ENCODE measurements at regions not wholly inside any gene's neighbourhood (a gene's known extent, or its start where the extent isn't known, plus 50 kb on each side); places are given as distances from the start of the nearest gene placed in this dataset.

DNA sequence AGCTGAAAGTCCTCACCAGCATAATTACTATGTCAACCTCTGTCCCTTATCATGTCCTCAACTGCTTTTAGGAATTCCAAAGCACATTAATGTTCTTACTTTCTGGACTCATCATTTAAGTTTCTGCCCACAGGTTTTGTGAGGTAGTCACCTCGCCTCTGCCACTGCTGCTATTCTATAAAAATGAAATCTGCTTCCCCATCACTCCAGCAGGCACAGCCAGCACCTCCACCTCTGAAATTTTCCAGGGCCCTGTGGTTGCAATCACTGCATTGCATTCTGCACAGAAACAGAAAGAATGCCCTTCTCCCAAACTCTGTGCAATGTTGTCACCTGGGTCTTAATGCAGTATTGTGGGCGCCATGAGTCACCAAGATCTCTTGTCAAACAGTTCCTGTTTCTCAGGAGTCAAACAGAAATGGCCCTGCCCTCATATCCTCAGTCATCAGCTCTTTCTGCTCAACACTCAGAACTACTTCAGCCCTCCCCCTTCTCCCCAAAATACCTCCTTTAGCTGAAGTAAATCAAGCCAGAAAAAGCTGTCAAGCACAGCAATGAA, 529.2 kb upstream of the NBEA start:
- H3K27me3 ChIP-seq (ENCODE audit: insufficient read depth, low read length, poor library complexity, severe bottlenecking) = no peaks in the 10 kb centered on the region
- no peaks in the 10 kb centered on the region for H3K9me3 ChIP-seq (ENCODE audit: insufficient read depth, low read depth, low read length)
- no peaks in the 10 kb centered on the region for H3K9me2 ChIP-seq (replicated peaks; ENCODE audit: low read depth, low read length)
- no peaks in the 10 kb centered on the region for H4K20me1 ChIP-seq (ENCODE audit: insufficient read depth, low read length, poor library complexity, severe bottlenecking)
- H3F3A ChIP-seq (ENCODE audit: low read depth) = no peaks in the 10 kb centered on the region
- no peaks in the 10 kb centered on the region for H3K4me1 ChIP-seq (ENCODE audit: insufficient read depth, low read length, poor library complexity, severe bottlenecking)
- no peaks in the 10 kb centered on the region for H3K79me2 ChIP-seq (ENCODE audit: insufficient read depth, low read length)
- H2AFZ ChIP-seq (ENCODE audit: low read length) = no peak overlapping the region
- no peak overlapping the region for H3K4me2 ChIP-seq (ENCODE audit: low read depth, low read length, poor library complexity, severe bottlenecking)
- no peak overlapping the region for H3K4me3 ChIP-seq (ENCODE audit: low read length, poor library complexity, severe bottlenecking)
- H3K9ac ChIP-seq (ENCODE audit: low read depth, low read length, poor library complexity, severe bottlenecking) = no peak overlapping the region
- TF ChIP-seq, protein P1, sequence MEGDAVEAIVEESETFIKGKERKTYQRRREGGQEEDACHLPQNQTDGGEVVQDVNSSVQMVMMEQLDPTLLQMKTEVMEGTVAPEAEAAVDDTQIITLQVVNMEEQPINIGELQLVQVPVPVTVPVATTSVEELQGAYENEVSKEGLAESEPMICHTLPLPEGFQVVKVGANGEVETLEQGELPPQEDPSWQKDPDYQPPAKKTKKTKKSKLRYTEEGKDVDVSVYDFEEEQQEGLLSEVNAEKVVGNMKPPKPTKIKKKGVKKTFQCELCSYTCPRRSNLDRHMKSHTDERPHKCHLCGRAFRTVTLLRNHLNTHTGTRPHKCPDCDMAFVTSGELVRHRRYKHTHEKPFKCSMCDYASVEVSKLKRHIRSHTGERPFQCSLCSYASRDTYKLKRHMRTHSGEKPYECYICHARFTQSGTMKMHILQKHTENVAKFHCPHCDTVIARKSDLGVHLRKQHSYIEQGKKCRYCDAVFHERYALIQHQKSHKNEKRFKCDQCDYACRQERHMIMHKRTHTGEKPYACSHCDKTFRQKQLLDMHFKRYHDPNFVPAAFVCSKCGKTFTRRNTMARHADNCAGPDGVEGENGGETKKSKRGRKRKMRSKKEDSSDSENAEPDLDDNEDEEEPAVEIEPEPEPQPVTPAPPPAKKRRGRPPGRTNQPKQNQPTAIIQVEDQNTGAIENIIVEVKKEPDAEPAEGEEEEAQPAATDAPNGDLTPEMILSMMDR (conservative IDR thresholded peaks at IDR 0.05; ENCODE audit: low read length) = no peak
- TF ChIP-seq EZH2phosphoT487 (IDR thresholded peaks at IDR 0.05; ENCODE audit: borderline replicate concordance) = no peak
- no peaks in the 10 kb centered on the region for H3K36me3 ChIP-seq (ENCODE audit: insufficient read depth, low read length)

DNA sequence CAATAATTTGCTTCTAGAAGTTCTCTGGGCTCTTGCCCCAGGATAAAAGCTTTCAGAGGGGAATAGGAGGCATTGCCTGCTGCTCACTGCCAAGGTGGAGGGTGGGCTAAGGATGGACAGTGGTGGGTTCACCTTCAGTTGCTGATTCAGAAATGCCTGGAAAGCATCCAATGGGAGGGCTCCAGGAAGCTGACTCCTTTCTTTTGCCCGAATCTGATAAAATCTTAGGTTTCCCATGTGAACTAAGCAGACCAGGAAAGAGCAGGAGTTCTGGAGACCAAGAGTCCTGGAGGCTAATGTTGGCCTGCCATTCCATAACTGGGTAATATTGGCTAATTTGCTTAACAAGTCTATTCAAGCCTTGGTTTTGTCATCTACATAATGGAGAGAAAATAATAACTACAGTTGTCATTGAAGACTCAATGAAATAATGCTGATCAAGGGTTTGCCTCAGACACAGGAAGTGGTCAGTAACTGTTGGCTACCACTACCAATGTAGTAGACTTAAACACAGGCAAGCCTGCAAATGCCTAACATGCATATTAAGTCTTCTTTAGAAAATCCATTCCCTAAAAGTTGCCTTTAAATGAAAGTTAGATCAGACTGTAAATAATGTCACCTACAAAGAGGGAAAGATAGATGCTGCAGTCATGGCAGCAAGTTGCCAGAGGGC, 528.4 kb upstream of the NBEA start:
- no peak for TF ChIP-seq EZH2phosphoT487 (IDR thresholded peaks at IDR 0.05; ENCODE audit: borderline replicate concordance)
- TF ChIP-seq, protein P1 (conservative IDR thresholded peaks at IDR 0.05; ENCODE audit: low read length) = no peak
- no peaks in the 10 kb centered on the region for H3K4me1 ChIP-seq (ENCODE audit: insufficient read depth, low read length, poor library complexity, severe bottlenecking)
- H3K4me2 ChIP-seq (ENCODE audit: low read depth, low read length, poor library complexity, severe bottlenecking) = no peak overlapping the region
- no peaks in the 10 kb centered on the region for H4K20me1 ChIP-seq (ENCODE audit: insufficient read depth, low read length, poor library complexity, severe bottlenecking)
- H3K9me3 ChIP-seq (ENCODE audit: insufficient read depth, low read depth, low read length) = no peaks in the 10 kb centered on the region
- H3K4me3 ChIP-seq (ENCODE audit: low read length, poor library complexity, severe bottlenecking) = no peak overlapping the region
- H3K9ac ChIP-seq (ENCODE audit: low read depth, low read length, poor library complexity, severe bottlenecking) = no peak overlapping the region
- no peak overlapping the region for H2AFZ ChIP-seq (ENCODE audit: low read length)
- no peaks in the 10 kb centered on the region for H3K27me3 ChIP-seq (ENCODE audit: insufficient read depth, low read length, poor library complexity, severe bottlenecking)
- H3K9me2 ChIP-seq (replicated peaks; ENCODE audit: low read depth, low read length) = no peaks in the 10 kb centered on the region
- H3F3A ChIP-seq (ENCODE audit: low read depth) = no peaks in the 10 kb centered on the region
- no peaks in the 10 kb centered on the region for H3K36me3 ChIP-seq (ENCODE audit: insufficient read depth, low read length)
- H3K79me2 ChIP-seq (ENCODE audit: insufficient read depth, low read length) = no peaks in the 10 kb centered on the region

DNA sequence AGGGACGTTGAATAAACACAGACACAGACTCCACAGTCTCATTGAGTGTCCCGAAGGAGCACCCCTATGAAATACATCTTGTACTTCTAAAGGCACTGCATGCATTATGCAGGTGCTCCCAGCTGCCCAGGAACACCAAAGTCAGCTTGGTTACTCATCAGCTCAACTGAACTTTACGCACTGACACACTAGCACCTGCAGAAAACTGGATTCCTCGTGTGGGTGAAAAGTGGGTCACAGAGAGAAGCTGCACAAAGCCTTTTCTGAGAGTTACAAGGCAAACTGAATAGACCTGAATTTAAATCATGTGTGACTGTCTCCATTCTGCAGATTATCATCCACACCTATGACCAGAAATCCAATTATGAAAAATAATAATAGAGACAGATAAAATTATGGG, 527.5 kb upstream of the NBEA start:
- Histone ChIP-seq H3K36me3 (ENCODE audit: insufficient read depth, low read length) (no peaks in the 10 kb centered on the region), H3F3A (ENCODE audit: low read depth) (no peaks in the 10 kb centered on the region), H3K9me2 (replicated peaks; ENCODE audit: low read depth, low read length) (no peaks in the 10 kb centered on the region), H3K9ac (ENCODE audit: low read depth, low read length, poor library complexity, severe bottlenecking) (no peak overlapping the region), H3K4me3 (ENCODE audit: low read length, poor library complexity, severe bottlenecking) (no peak overlapping the region), H3K27me3 (ENCODE audit: insufficient read depth, low read length, poor library complexity, severe bottlenecking) (no peaks in the 10 kb centered on the region), H3K79me2 (ENCODE audit: insufficient read depth, low read length) (no peaks in the 10 kb centered on the region), H2AFZ (ENCODE audit: low read length) (no peak overlapping the region), H3K9me3 (ENCODE audit: insufficient read depth, low read depth, low read length) (no peaks in the 10 kb centered on the region), H4K20me1 (ENCODE audit: insufficient read depth, low read length, poor library complexity, severe bottlenecking) (no peaks in the 10 kb centered on the region), H3K4me2 (ENCODE audit: low read depth, low read length, poor library complexity, severe bottlenecking) (no peak overlapping the region), H3K4me1 (ENCODE audit: insufficient read depth, low read length, poor library complexity, severe bottlenecking) (no peaks in the 10 kb centered on the region)
- TF ChIP-seq EZH2phosphoT487 (IDR thresholded peaks at IDR 0.05; ENCODE audit: borderline replicate concordance) = no peak
- TF ChIP-seq, protein P1 (conservative IDR thresholded peaks at IDR 0.05; ENCODE audit: low read length) = no peak
